Liver (tissue), 7 donors: ENCODE measurements at regions not wholly inside any gene's neighbourhood (a gene's known extent, or its start where the extent isn't known, plus 50 kb on each side); places are given as distances from the start of the nearest gene placed in this dataset.

Experiments used
- DNase-seq: peaks from one replicate; pipeline ENCODE4 v3.0.0-alpha.2; 2017; ENCODE audit warnings: low spot score
- H3K27ac ChIP-seq, 2 donors: one replicate each; pipeline ENCODE4 v1.7.0; 2013; ENCODE audit warnings: inconsistent platforms in 2 of 2, low read length in 2 of 2, control low read depth in 1 of 2, low read depth in 1 of 2, mild to moderate bottlenecking in 1 of 2
- H3K27me3 ChIP-seq, 4 donors: one replicate each; pipeline versions ENCODE4 v1.6.1 to v1.7.0; 2013; ENCODE audit warnings: low read length in 3 of 4, inconsistent platforms in 1 of 4, mild to moderate bottlenecking in 1 of 4, moderate library complexity in 1 of 4; ENCODE audit not compliant: control insufficient read depth in 4 of 4, insufficient read depth in 4 of 4
- H3K36me3 ChIP-seq, 4 donors: one replicate each; pipeline versions ENCODE4 v1.6.1 to v1.7.0; 2013; ENCODE audit warnings: low read length in 3 of 4, mild to moderate bottlenecking in 3 of 4, low read depth in 1 of 4, moderate library complexity in 1 of 4; ENCODE audit not compliant: control insufficient read depth in 4 of 4, insufficient read depth in 3 of 4
- H3K4me1 ChIP-seq, 4 donors: one replicate each; pipeline versions ENCODE4 v1.6.1 to v1.7.0; 2013; ENCODE audit warnings: low read length in 3 of 4, mild to moderate bottlenecking in 3 of 4, moderate library complexity in 1 of 4; ENCODE audit not compliant: control insufficient read depth in 4 of 4, insufficient read depth in 4 of 4
- H3K4me3 ChIP-seq, 3 donors: one replicate each; pipeline versions ENCODE4 v1.6.1 to v1.7.0; 2013; ENCODE audit warnings: low read length in 3 of 3, control low read depth in 1 of 3, low read depth in 1 of 3, mild to moderate bottlenecking in 1 of 3
- H3K9ac ChIP-seq, 2 donors: one replicate each; pipeline ENCODE4 v1.7.0; 2013; ENCODE audit warnings: low read length in 2 of 2, mild to moderate bottlenecking in 2 of 2, moderate library complexity in 2 of 2, control low read depth in 1 of 2, low read depth in 1 of 2
- H3K9me3 ChIP-seq, 4 donors: one replicate each; pipeline versions ENCODE4 v1.6.1 to v1.7.0; 2013; ENCODE audit warnings: low read length in 3 of 4; ENCODE audit not compliant: control insufficient read depth in 4 of 4
- EGR1 ChIP-seq, 2 donors: IDR thresholded peaks; 2 replicates each; pipeline ENCODE4 v1.6.1; 2016 to 2018; ENCODE audit warnings: antibody characterized with exemption in 2 of 2, low read depth in 2 of 2
- FOXA1 ChIP-seq: IDR thresholded peaks from 2 replicates; pipeline ENCODE4 v1.6.1; 2016; ENCODE audit warnings: antibody characterized with exemption
- FOXA2 ChIP-seq: IDR thresholded peaks from 2 replicates; pipeline ENCODE4 v1.6.1; 2016; ENCODE audit warnings: antibody characterized with exemption
- GABPA ChIP-seq, 2 donors: IDR thresholded peaks in 1 of 2; conservative IDR thresholded peaks in 1 of 2; 2 replicates each; pipeline ENCODE4 v1.6.1; 2016; ENCODE audit warnings: antibody characterized with exemption in 2 of 2, mild to moderate bottlenecking in 1 of 2, moderate library complexity in 1 of 2
- HNF4A ChIP-seq, 2 donors: conservative IDR thresholded peaks; 2 replicates each; pipeline ENCODE4 v1.6.1; 2016; ENCODE audit warnings: antibody characterized with exemption in 2 of 2, mild to moderate bottlenecking in 2 of 2
- HNF4G ChIP-seq: IDR thresholded peaks from 2 replicates; pipeline ENCODE4 v1.6.1; 2016; ENCODE audit warnings: antibody characterized with exemption
- JUND ChIP-seq, 2 donors: IDR thresholded peaks; 2 replicates each; pipeline ENCODE4 v1.6.1; 2016; ENCODE audit warnings: antibody characterized with exemption in 2 of 2
- NR2F2 ChIP-seq: IDR thresholded peaks from 2 replicates; pipeline ENCODE4 v1.6.1; 2016; ENCODE audit warnings: antibody characterized with exemption
- RXRA ChIP-seq, 2 donors: IDR thresholded peaks; 2 replicates each; pipeline ENCODE4 v1.6.1; 2017 to 2018; ENCODE audit warnings: antibody characterized with exemption in 2 of 2, mild to moderate bottlenecking in 1 of 2
- SP1 ChIP-seq: IDR thresholded peaks from 2 replicates; pipeline ENCODE4 v1.6.1; 2018; ENCODE audit warnings: antibody characterized with exemption, mild to moderate bottlenecking
- TAF1 ChIP-seq: conservative IDR thresholded peaks from 2 replicates; pipeline ENCODE4 v1.6.1; 2016; ENCODE audit warnings: antibody characterized with exemption, mild to moderate bottlenecking
- YY1 ChIP-seq: IDR thresholded peaks from 2 replicates; pipeline ENCODE4 v1.6.1; 2016; ENCODE audit warnings: antibody characterized with exemption, mild to moderate bottlenecking
- WGBS: extraction: QIAGEN DNeasy Blood & Tissue Kit; methylation state at CpG from one replicate; pipeline ENCODE4 v1.1.7; 2013; 5-methylcytosine and 5-hydroxymethylcytosine counted together
- TF ChIP-seq, protein P1 (sequence below): IDR thresholded peaks from 2 replicates; pipeline ENCODE4 v1.6.1; 2016; ENCODE audit warnings: antibody characterized with exemption
- TF ChIP-seq, protein P2 (sequence below): IDR thresholded peaks from 2 replicates; pipeline ENCODE4 v1.6.1; 2016; ENCODE audit warnings: antibody characterized with exemption, mild to moderate bottlenecking
- TF ChIP-seq, protein P3 (sequence below): IDR thresholded peaks from 2 replicates; pipeline ENCODE4 v1.6.1; 2016; ENCODE audit warnings: antibody characterized with exemption
- TF ChIP-seq, protein P4 (sequence below): IDR thresholded peaks from 2 replicates; pipeline ENCODE4 v1.6.1; 2016; ENCODE audit warnings: antibody characterized with exemption
- donor health status: healthy.
- donor health status: healthy.
- donor health status: healthy.
- donor health status: healthy.

DNA sequence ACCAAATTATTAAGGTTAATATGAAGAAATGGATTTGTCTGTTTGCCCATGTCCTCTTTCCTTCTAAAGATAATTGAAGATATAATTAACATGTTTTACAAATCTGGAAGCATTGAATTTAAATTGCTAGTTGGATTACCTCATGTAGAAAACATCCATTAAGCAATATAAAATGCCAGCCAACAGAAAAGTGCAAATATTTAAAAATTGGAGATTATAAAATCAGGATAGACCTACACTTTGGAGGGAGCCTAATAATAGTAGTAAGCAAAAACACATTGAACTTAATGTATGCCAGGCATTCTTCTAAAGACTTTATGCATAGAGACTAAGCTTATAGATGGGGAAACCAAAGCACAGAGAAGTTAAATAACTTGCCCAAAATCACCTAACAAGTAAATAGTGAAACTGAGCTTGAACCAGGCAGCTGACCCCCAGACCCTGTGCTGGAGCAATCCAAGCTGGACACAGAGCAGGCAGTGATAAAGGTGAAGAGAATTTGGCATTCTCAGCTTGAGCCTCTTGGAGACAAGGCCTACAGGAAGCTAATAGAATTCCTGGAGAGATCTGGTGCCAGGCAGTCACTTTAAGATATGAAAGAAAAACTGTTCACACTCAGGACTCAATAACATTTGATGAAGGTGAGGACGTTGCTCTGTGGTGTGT, 119.8 kb downstream of the ASCL1 start:
- peak overlapping the region in 1 of 2 donors; percentile 34 for H3K27ac ChIP-seq
- H3K4me1 ChIP-seq: peaks cover 3 to 18% (median 9%) of the 10 kb centered on the region in 4 donors
- H3K27me3 ChIP-seq: no peaks in the 10 kb centered on the region
- no peak for DNase-seq
- H3K9ac ChIP-seq: no peak overlapping the region
- TF ChIP-seq SP1 (no peak), TAF1 (no peak), GABPA (IDR thresholded peaks at IDR 0.05 in 1 of 2, conservative IDR thresholded peaks at IDR 0.05 in 1 of 2) (no peak), RXRA (IDR thresholded peaks at IDR 0.05) (peak in 1 of 2 donors; percentile 10), FOXA1 (no peak), HNF4A (conservative IDR thresholded peaks at IDR 0.05) (no peak), NR2F2 (no peak), YY1 (peak; percentile 11), EGR1 (IDR thresholded peaks at IDR 0.05; ENCODE audit: low read depth in 2 of 2) (no peak), JUND (IDR thresholded peaks at IDR 0.05) (peak; percentile 37 to 53), FOXA2 (no peak)
- TF ChIP-seq, protein P1, sequence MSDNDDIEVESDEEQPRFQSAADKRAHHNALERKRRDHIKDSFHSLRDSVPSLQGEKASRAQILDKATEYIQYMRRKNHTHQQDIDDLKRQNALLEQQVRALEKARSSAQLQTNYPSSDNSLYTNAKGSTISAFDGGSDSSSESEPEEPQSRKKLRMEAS: no peak
- TF ChIP-seq, protein P2, sequence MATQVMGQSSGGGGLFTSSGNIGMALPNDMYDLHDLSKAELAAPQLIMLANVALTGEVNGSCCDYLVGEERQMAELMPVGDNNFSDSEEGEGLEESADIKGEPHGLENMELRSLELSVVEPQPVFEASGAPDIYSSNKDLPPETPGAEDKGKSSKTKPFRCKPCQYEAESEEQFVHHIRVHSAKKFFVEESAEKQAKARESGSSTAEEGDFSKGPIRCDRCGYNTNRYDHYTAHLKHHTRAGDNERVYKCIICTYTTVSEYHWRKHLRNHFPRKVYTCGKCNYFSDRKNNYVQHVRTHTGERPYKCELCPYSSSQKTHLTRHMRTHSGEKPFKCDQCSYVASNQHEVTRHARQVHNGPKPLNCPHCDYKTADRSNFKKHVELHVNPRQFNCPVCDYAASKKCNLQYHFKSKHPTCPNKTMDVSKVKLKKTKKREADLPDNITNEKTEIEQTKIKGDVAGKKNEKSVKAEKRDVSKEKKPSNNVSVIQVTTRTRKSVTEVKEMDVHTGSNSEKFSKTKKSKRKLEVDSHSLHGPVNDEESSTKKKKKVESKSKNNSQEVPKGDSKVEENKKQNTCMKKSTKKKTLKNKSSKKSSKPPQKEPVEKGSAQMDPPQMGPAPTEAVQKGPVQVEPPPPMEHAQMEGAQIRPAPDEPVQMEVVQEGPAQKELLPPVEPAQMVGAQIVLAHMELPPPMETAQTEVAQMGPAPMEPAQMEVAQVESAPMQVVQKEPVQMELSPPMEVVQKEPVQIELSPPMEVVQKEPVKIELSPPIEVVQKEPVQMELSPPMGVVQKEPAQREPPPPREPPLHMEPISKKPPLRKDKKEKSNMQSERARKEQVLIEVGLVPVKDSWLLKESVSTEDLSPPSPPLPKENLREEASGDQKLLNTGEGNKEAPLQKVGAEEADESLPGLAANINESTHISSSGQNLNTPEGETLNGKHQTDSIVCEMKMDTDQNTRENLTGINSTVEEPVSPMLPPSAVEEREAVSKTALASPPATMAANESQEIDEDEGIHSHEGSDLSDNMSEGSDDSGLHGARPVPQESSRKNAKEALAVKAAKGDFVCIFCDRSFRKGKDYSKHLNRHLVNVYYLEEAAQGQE: no peak
- TF ChIP-seq, protein P3, sequence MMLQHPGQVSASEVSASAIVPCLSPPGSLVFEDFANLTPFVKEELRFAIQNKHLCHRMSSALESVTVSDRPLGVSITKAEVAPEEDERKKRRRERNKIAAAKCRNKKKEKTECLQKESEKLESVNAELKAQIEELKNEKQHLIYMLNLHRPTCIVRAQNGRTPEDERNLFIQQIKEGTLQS: no peak
- TF ChIP-seq, protein P4, sequence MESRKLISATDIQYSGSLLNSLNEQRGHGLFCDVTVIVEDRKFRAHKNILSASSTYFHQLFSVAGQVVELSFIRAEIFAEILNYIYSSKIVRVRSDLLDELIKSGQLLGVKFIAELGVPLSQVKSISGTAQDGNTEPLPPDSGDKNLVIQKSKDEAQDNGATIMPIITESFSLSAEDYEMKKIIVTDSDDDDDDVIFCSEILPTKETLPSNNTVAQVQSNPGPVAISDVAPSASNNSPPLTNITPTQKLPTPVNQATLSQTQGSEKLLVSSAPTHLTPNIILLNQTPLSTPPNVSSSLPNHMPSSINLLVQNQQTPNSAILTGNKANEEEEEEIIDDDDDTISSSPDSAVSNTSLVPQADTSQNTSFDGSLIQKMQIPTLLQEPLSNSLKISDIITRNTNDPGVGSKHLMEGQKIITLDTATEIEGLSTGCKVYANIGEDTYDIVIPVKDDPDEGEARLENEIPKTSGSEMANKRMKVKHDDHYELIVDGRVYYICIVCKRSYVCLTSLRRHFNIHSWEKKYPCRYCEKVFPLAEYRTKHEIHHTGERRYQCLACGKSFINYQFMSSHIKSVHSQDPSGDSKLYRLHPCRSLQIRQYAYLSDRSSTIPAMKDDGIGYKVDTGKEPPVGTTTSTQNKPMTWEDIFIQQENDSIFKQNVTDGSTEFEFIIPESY: peak; percentile 11
- no peaks in the 10 kb centered on the region for H3K36me3 ChIP-seq
- H3K9me3 ChIP-seq: peaks cover 0 to 5% (median 2%) of the 10 kb centered on the region in 4 donors
- 27% methylated on average over 1 of the region's 1 CpG for WGBS
- H3K4me3 ChIP-seq: no peak overlapping the region

DNA sequence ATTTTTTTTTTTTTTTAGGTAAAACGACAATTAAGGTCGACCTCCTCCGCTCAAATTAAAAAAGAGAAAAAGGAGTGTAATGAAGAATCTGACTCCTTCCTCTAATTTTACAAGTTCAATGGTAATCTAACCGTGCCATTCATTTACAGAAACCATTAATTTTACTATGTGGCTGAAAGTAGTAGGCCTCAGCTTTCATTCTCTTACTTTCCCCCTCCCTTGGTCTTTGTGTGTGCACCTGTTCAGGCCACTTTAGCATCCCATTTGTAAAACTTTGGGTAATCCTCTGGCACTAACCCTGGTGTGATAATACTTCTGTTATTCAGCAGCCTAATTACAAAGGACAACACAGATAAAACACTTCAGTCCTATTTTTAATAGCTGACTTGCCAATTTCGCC, 128.1 kb downstream of the ASCL1 start:
- 89% methylated on average over 5 of the region's 5 CpGs for WGBS
- TF ChIP-seq HNF4G (no peak), TAF1 (no peak), JUND (IDR thresholded peaks at IDR 0.05) (no peak), HNF4A (conservative IDR thresholded peaks at IDR 0.05) (no peak), FOXA1 (no peak), SP1 (no peak), FOXA2 (no peak), RXRA (IDR thresholded peaks at IDR 0.05) (no peak), EGR1 (IDR thresholded peaks at IDR 0.05; ENCODE audit: low read depth in 2 of 2) (no peak), NR2F2 (no peak)
- TF ChIP-seq, protein P2: no peak
- TF ChIP-seq, protein P4: no peak
- TF ChIP-seq, protein P3: no peak

More for the DNA sequence above, 128.1 kb downstream of the ASCL1 start:
- Histone ChIP-seq H3K36me3 (no peaks in the 10 kb centered on the region), H3K4me3 (no peak overlapping the region), H3K9ac (no peak overlapping the region), H3K27me3 (no peaks in the 10 kb centered on the region), H3K4me1 (no peaks in the 10 kb centered on the region), H3K9me3 (peaks cover 0 to 5% (median 2%) of the 10 kb centered on the region in 4 donors), H3K27ac (no peak overlapping the region)
- DNase-seq: no peak
